ENCODE measurements at regions not wholly inside any gene's neighbourhood (a gene's known extent, or its start where the extent isn't known, plus 50 kb on each side); places are given as distances from the start of the nearest gene placed in this dataset.
A peak's percentile ranks its signal among the peaks of the same experiment; 100 is the strongest.

- Mint-ChIP-seq H3K9me3 (no peaks in the 10 kb centered on the region), H3K4me3 (no peak overlapping the region), H3K36me3 (ENCODE audit: low read depth) (no peaks in the 10 kb centered on the region), H3K4me1 (no peaks in the 10 kb centered on the region), H3K27me3 (no peaks in the 10 kb centered on the region), H3K27ac (no peak overlapping the region)
- CTCF ChIA-PET: no interaction called here
- POLR2A ChIA-PET: no interaction called here
- no peak for DNase-seq
These were observed 94.5 kb downstream of the PDGFA start for GRCh38 chr7:424961-425793.

- no peaks in the 10 kb centered on the region for H3K36me3 Mint-ChIP-seq (ENCODE audit: low read depth)
- H3K9me3 Mint-ChIP-seq: no peaks in the 10 kb centered on the region
- H3K27ac Mint-ChIP-seq: no peak overlapping the region
- no peak for DNase-seq
- H3K4me3 Mint-ChIP-seq: no peak overlapping the region
- ChIA-PET POLR2A (no interaction called here), CTCF (no interaction called here)
- H3K4me1 Mint-ChIP-seq: no peaks in the 10 kb centered on the region
- H3K27me3 Mint-ChIP-seq: no peaks in the 10 kb centered on the region
These were observed 93.9 kb downstream of the PDGFA start for GRCh38 chr7:425794-426188.

- Mint-ChIP-seq H3K27ac (no peak overlapping the region), H3K27me3 (no peaks in the 10 kb centered on the region), H3K9me3 (no peaks in the 10 kb centered on the region), H3K36me3 (ENCODE audit: low read depth) (no peaks in the 10 kb centered on the region), H3K4me1 (no peaks in the 10 kb centered on the region), H3K4me3 (no peak overlapping the region)
- POLR2A ChIA-PET: no interaction called here
- CTCF ChIA-PET: no interaction called here
- no peak for DNase-seq
These were observed 93.1 kb downstream of the PDGFA start for GRCh38 chr7:426510-426909.

- no peaks in the 10 kb centered on the region for H3K36me3 Mint-ChIP-seq (ENCODE audit: low read depth)
- ChIA-PET POLR2A (no interaction called here), CTCF (no interaction called here)
- H3K27ac Mint-ChIP-seq: no peak overlapping the region
- H3K9me3 Mint-ChIP-seq: no peaks in the 10 kb centered on the region
- no peaks in the 10 kb centered on the region for H3K4me1 Mint-ChIP-seq
- no peak overlapping the region for H3K4me3 Mint-ChIP-seq
- H3K27me3 Mint-ChIP-seq: no peaks in the 10 kb centered on the region
- no peak for DNase-seq
These were observed 92.0 kb downstream of the PDGFA start for GRCh38 chr7:427506-428103.

GRCh38 chr7:428387-428786 lies 91.3 kb downstream of the PDGFA start:
- Mint-ChIP-seq H3K27ac (no peak overlapping the region), H3K4me3 (no peak overlapping the region), H3K36me3 (ENCODE audit: low read depth) (no peaks in the 10 kb centered on the region), H3K4me1 (no peaks in the 10 kb centered on the region), H3K27me3 (no peaks in the 10 kb centered on the region), H3K9me3 (no peaks in the 10 kb centered on the region)
- POLR2A ChIA-PET: no interaction called here
- DNase-seq: no peak
- CTCF ChIA-PET: no interaction called here

- Mint-ChIP-seq H3K4me1 (no peaks in the 10 kb centered on the region), H3K4me3 (no peak overlapping the region), H3K36me3 (ENCODE audit: low read depth) (no peaks in the 10 kb centered on the region), H3K9me3 (no peaks in the 10 kb centered on the region), H3K27ac (no peak overlapping the region), H3K27me3 (no peaks in the 10 kb centered on the region)
- CTCF ChIA-PET: no interaction called here
- DNase-seq: no peak
- POLR2A ChIA-PET: no interaction called here
These were observed 90.5 kb downstream of the PDGFA start for GRCh38 chr7:428927-429827.

GRCh38 chr7:429828-430180 lies 89.8 kb downstream of the PDGFA start:
- Mint-ChIP-seq H3K27me3 (no peaks in the 10 kb centered on the region), H3K9me3 (no peaks in the 10 kb centered on the region), H3K36me3 (ENCODE audit: low read depth) (no peaks in the 10 kb centered on the region), H3K4me3 (no peak overlapping the region), H3K4me1 (no peaks in the 10 kb centered on the region), H3K27ac (no peak overlapping the region)
- ChIA-PET POLR2A (no interaction called here), CTCF (no interaction called here)
- no peak for DNase-seq

- CTCF ChIA-PET: no interaction called here
- no peak overlapping the region for H3K4me3 Mint-ChIP-seq
- no peaks in the 10 kb centered on the region for H3K27me3 Mint-ChIP-seq
- no peaks in the 10 kb centered on the region for H3K4me1 Mint-ChIP-seq
- POLR2A ChIA-PET: no interaction called here
- no peaks in the 10 kb centered on the region for H3K36me3 Mint-ChIP-seq (ENCODE audit: low read depth)
- no peaks in the 10 kb centered on the region for H3K9me3 Mint-ChIP-seq
- DNase-seq: no peak
- H3K27ac Mint-ChIP-seq: no peak overlapping the region
These were observed 88.6 kb downstream of the PDGFA start for GRCh38 chr7:431041-431440.

GRCh38 chr7:431658-432111 lies 88.0 kb downstream of the PDGFA start:
- Mint-ChIP-seq H3K27ac (no peak overlapping the region), H3K9me3 (no peaks in the 10 kb centered on the region)
- CTCF ChIA-PET: no interaction called here

GRCh38 chr7:432256-432655 lies 87.4 kb downstream of the PDGFA start:
- Mint-ChIP-seq H3K27ac (peak overlapping the region; percentile 41), H3K27me3 (no peaks in the 10 kb centered on the region), H3K4me1 (no peaks in the 10 kb centered on the region), H3K36me3 (ENCODE audit: low read depth) (no peaks in the 10 kb centered on the region), H3K4me3 (no peak overlapping the region), H3K9me3 (no peaks in the 10 kb centered on the region)
- CTCF ChIA-PET: no interaction called here
- DNase-seq: no peak
- POLR2A ChIA-PET: no interaction called here

More at GRCh38 chr7:431658-432111, 88.0 kb downstream of the PDGFA start:
- no peak for DNase-seq
- POLR2A ChIA-PET: no interaction called here
- no peaks in the 10 kb centered on the region for H3K27me3 Mint-ChIP-seq
- no peak overlapping the region for H3K4me3 Mint-ChIP-seq
- no peaks in the 10 kb centered on the region for H3K36me3 Mint-ChIP-seq (ENCODE audit: low read depth)
- no peaks in the 10 kb centered on the region for H3K4me1 Mint-ChIP-seq

GRCh38 chr7:432933-433332 lies 86.7 kb downstream of the PDGFA start:
- Mint-ChIP-seq H3K27ac (no peak overlapping the region), H3K27me3 (no peaks in the 10 kb centered on the region), H3K4me3 (no peak overlapping the region), H3K9me3 (no peaks in the 10 kb centered on the region), H3K4me1 (no peaks in the 10 kb centered on the region), H3K36me3 (ENCODE audit: low read depth) (no peaks in the 10 kb centered on the region)
- CTCF ChIA-PET: interaction anchor here (0.5 to 0.6 kb wide), 2 partner anchors 263 to 297 kb away, joined by 3 to 4 read pairs; no protein-coding TSS in a partner anchor
- DNase-seq: no peak
- POLR2A ChIA-PET: no interaction called here

- Mint-ChIP-seq H3K27ac (no peak overlapping the region), H3K9me3 (no peaks in the 10 kb centered on the region), H3K4me1 (no peaks in the 10 kb centered on the region), H3K4me3 (no peak overlapping the region), H3K27me3 (no peaks in the 10 kb centered on the region), H3K36me3 (ENCODE audit: low read depth) (no peaks in the 10 kb centered on the region)
- POLR2A ChIA-PET: no interaction called here
- CTCF ChIA-PET: interaction anchor here (0.6 kb wide), 1 partner anchor 336 kb away, joined by 4 read pairs; no protein-coding TSS in a partner anchor
- DNase-seq: no peak
These were observed 86.1 kb downstream of the PDGFA start for GRCh38 chr7:433558-433957.
